Spleen (tissue), 7 donors: ENCODE measurements at regions not wholly inside any gene's neighbourhood (a gene's known extent, or its start where the extent isn't known, plus 50 kb on each side); places are given as distances from the start of the nearest gene placed in this dataset.

Source experiments
- CTCF ChIP-seq, 11 experiments: fragments of 200-600 bp in 7 of 11; fragments of 450-650 bp in 4 of 11; sonication (generic) in 4 of 11; IDR thresholded peaks in 8 of 11; conservative IDR thresholded peaks in 3 of 11; 1 replicate in 7 of 11; 2 replicates in 4 of 11; pipeline versions ENCODE4 v1.4.0 to v1.8.0; 2016 to 2021; ENCODE audit warnings: antibody characterized with exemption in 11 of 11, inconsistent platforms in 4 of 11, mild to moderate bottlenecking in 1 of 11
- POLR2A ChIP-seq, 3 donors: fragments of 450-650 bp; IDR thresholded peaks; one replicate each; pipeline ENCODE4 v1.5.1; 2017; ENCODE audit warnings: antibody characterized with exemption in 3 of 3, mild to moderate bottlenecking in 1 of 3
- POLR2AphosphoS5 ChIP-seq, 3 donors: sonication (generic); formaldehyde crosslinking; IDR thresholded peaks; one replicate each; pipeline ENCODE4 v1.5.1; 2017; ENCODE audit warnings: antibody characterized with exemption in 3 of 3
- donor health status: DM: no; HTN: no; CAD: no; lungs with moderate emphysema.
- donor health status: DM: no; HTN: no; CAD: no.
- donor health status: DM: no; HTN: no; CAD: no.

- TF ChIP-seq CTCF (IDR thresholded peaks at IDR 0.05 in 8 of 11, conservative IDR thresholded peaks at IDR 0.05 in 3 of 11), result no peak
- TF ChIP-seq POLR2AphosphoS5 (IDR thresholded peaks at IDR 0.05), result no peak
- TF ChIP-seq POLR2A (IDR thresholded peaks at IDR 0.05), result no peak
Measured at GRCh38 chr10:59007307-59008025, 169.0 kb upstream of the PHYHIPL start.
